ENCODE measurements at regions not wholly inside any gene's neighbourhood (a gene's known extent, or its start where the extent isn't known, plus 50 kb on each side); places are given as distances from the start of the nearest gene placed in this dataset.
"Not testable (repeated sequence)": the region's sequence is repeated elsewhere in the genome, so short reads cannot be mapped to it uniquely, and the experiment has no call there.

DNA sequence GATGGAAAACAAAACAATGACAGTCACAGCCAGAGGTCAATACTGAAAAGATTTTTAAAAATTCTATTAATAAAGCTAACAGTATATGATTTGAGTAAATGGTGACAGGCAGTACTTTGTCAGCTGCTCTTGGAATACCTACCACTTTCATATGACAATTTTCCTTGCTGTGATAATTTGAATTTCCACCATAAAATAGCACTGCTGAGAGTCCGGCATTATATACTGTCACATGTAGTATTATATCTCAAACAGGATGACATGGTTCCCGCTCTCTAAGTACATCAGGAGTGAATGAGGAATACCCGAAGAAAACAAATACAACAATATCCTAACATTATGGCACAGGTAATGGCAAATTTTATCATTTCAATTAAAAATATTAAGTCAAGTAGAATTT lies 146.8 kb upstream of the TMPRSS15 start:
- DNase-seq (ENCODE audit: low spot score): no peak

- no peak for DNase-seq (ENCODE audit: low spot score)
Observed at GRCh38 chr21:18553786-18554185, 150.2 kb upstream of the TMPRSS15 start.

DNA sequence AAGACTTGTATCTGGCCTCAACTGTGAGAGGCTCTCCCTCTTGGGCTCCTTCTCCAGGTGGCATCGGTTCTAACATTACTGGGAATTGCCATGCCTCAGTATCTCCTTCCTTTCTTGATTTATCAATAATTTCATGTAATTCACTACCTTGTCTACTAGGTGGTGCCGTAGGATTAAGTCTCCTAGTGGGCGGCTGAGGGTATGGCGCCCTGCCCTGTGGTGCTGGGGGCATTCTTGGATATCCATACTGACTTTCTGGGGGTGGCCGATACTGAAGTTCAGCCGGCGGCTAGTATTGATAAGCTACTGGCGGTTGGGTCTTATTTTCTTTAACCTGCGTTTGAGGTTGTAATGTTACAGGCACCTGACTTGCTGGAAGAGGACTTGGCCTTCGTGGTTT lies 164.2 kb upstream of the TMPRSS15 start:
- not testable (repeated sequence) for DNase-seq (ENCODE audit: low spot score)

DNA sequence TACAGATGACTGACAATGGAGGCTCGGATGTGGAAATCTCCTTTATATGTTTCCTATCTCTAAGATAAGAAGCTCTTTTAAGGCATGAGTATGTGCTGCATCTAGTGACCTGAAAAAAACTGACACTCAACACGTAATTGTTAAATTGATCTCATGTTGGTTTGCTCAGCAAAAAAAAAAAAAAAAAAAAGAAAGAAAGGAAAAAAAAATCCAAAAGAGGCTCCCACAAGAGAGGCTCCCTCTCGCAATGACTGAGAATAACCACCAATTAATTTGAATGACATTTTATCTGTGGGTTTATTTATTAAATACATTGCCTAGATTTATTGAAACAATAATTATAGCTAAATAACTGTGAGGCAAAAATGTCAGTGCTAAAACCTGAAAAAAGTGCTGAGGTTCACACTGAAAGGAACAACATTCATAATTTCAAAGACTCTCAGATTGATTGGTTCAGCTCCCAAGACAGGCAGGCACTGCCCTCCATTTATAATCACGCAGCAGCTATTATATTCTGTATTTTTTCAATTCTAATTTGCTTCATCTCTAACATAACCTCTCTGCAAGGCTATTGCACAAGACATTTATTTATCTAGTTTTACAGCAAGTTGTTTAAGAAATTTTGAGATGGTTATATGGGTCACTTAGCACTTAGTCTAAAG lies 184.5 kb upstream of the TMPRSS15 start:
- DNase-seq (ENCODE audit: low spot score): no peak

GRCh38 chr21:18601146-18601545 lies 197.6 kb upstream of the TMPRSS15 start:
- DNase-seq (ENCODE audit: low spot score): no peak

- DNase-seq (ENCODE audit: low spot score): no peak
Observed at GRCh38 chr21:18602711-18603110, 199.1 kb upstream of the TMPRSS15 start.

DNA sequence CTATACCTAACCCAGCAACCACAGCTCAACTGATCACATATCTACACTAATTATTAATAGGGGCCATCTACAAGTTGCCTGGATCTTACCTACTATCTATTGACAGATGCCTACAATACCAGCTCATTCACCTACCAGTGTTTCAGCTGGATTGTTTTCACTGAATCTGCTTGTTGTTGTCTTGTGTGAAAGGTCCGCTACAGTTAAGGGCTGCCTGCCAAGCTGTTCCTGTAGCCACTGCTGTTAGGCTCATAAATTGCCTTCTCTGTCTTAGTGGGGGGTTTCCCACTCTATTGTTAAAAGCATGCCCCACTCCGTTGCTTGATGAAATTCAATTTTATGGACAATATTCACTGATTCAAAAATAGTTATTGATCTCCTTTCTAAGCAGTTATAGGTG lies 199.7 kb upstream of the TMPRSS15 start:
- DNase-seq (ENCODE audit: low spot score): no peak

GRCh38 chr21:18603980-18604379 lies 200.4 kb upstream of the TMPRSS15 start:
- no peak for DNase-seq (ENCODE audit: low spot score)

GRCh38 chr21:18608226-18608625 lies 204.6 kb upstream of the TMPRSS15 start:
- no peak for DNase-seq (ENCODE audit: low spot score)

DNA sequence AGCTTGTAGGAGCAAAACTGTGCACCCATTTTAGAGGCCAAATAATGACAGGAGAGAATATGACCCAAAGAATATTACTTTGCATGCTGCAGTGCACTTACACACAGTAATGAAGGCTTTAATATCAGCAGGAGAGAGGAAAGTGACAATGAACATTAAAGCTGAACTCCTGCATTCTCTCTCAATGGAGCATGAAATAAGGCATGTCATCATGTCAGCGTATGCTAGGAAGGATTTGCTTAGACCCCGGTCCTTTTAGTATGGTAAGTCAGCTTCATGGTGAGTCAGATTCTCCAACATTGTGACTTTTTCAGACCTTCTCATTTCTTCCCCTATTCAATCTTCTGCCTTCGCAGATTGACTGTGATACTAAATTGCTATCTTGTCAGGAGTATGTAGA lies 210.7 kb upstream of the TMPRSS15 start:
- DNase-seq (ENCODE audit: low spot score): no peak

- DNase-seq (ENCODE audit: low spot score): no peak
Observed at GRCh38 chr21:18617291-18617690, 213.7 kb upstream of the TMPRSS15 start.

DNA sequence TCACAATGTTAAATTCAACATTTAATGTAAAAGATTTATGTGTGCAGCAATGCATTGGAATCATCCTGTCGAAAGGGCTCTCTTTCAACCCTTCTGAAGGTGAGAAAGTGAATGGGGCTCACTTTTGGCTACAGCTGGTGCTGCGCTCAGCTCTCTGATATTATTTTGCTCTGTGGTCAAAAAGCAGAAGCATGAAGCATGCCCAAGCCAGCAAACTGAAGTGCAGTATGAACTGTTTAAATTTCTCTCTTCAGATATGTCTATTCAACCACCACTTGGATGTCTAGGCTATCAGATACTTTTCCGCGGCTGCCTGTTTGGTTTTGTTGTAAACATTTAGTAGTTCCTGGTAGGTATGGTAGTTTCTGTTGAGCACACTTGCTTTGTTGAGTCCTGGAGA lies 216.9 kb upstream of the TMPRSS15 start:
- no peak for DNase-seq (ENCODE audit: low spot score)

- no peak for DNase-seq (ENCODE audit: low spot score)
Observed at GRCh38 chr21:18622383-18622782, 218.8 kb upstream of the TMPRSS15 start.

DNA sequence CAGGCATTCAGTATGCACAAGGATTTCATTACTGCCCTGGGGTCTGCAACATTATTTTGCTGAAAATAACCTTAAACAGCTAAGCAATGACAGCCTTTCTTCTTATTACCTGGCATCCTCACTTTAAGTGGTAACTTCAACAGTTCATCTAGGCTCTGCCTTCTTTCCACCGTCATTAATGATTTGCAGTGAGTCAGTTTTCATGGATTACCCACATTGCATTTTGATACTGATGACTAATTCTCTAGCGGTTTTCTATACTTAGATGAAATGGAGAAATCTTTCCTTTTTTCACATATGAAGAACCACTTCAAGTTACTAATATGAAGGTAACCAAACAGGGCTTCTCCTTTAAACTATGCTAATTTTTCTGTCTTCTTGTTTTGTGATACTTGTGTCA lies 226.9 kb upstream of the TMPRSS15 start:
- no peak for DNase-seq (ENCODE audit: low spot score)

GRCh38 chr21:18636897-18637296 lies 233.3 kb upstream of the TMPRSS15 start:
- DNase-seq (ENCODE audit: low spot score): no peak

GRCh38 chr21:18646116-18646515 lies 242.5 kb upstream of the TMPRSS15 start:
- DNase-seq (ENCODE audit: low spot score): no peak

DNA sequence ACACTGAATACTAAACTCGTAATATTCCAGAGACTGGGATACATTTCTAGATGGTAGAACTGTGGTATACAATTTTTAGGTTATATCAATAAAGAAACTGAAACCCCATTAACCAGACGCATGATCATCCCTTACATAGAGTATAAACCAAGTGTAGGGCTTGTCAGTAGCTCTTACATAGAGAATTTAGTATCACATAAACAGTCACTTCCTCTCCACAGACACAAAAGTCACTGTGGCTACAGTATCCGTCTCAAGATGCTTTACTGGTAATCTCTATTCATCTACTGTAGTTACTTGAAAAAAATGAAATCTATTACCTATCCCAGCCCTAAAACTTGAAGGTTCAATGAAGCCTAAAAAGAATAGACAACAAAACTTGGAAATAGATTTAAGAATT lies 252.3 kb upstream of the TMPRSS15 start:
- DNase-seq (ENCODE audit: low spot score): no peak

DNA sequence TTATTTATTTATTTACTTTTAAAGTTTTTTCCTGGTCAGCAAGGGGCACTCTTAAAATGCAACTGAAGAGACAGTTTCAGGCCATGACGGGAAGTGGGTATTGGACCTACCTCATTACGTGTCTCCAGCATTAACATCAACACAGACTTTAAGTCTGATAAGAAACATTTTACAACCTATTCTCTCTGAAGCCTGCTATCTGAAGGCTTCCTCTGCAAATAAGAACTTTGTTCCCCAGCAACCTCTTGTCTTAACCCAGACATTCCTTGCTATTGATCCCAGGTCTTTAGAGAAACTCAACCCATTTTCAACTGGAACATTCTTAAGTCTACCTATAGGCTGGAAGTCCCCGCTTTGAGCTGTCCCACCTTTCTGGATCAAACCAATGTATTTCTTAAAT lies 258.3 kb upstream of the TMPRSS15 start:
- DNase-seq (ENCODE audit: low spot score): no peak

GRCh38 chr21:18663663-18664062 lies 260.1 kb upstream of the TMPRSS15 start:
- no peak for DNase-seq (ENCODE audit: low spot score)

- DNase-seq (ENCODE audit: low spot score): no peak
Observed at GRCh38 chr21:18666725-18667124, 263.1 kb upstream of the TMPRSS15 start.

- no peak for DNase-seq (ENCODE audit: low spot score)
Observed at GRCh38 chr21:18673789-18674188, 270.2 kb upstream of the TMPRSS15 start.

DNA sequence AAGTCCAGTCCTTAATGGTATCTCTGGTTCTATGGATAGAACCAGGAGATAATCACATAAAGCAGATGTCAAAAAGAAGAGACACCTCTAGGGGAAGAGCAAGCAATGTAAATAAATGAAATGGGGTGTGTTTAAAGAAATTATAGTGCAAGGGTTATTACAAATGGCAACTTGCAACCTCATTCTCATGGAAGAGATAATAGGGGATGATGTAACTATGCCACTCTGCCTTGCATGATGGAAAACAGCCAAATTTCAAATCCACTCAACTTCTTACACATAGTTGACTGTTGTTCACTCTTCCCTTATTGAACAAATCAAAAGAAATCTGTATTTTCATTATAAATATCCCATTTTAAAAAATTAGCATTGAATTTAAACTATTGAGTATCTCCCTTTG lies 274.0 kb upstream of the TMPRSS15 start:
- no peak for DNase-seq (ENCODE audit: low spot score)

DNA sequence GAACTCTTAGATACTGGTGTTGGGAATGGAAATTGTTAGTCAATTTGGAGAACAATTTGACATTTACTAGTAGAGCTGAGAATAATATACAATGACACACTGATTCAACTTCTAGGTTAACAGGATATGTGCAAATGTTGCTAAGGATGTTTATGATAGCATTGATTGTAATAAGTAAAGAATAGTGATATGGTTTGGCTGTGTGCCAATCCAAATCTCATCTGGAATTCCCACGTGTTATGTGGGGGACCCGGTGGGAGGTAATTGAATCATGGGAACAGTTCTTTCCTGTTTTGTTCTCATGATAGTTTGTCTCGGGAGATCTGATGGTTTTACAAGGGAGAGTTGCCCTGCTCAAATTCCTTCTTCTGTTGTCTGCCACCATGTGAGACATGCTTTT lies 302.4 kb upstream of the TMPRSS15 start:
- DNase-seq (ENCODE audit: low spot score): no peak

- no peak for DNase-seq (ENCODE audit: low spot score)
Observed at GRCh38 chr21:18711662-18712061, 308.1 kb upstream of the TMPRSS15 start.

DNA sequence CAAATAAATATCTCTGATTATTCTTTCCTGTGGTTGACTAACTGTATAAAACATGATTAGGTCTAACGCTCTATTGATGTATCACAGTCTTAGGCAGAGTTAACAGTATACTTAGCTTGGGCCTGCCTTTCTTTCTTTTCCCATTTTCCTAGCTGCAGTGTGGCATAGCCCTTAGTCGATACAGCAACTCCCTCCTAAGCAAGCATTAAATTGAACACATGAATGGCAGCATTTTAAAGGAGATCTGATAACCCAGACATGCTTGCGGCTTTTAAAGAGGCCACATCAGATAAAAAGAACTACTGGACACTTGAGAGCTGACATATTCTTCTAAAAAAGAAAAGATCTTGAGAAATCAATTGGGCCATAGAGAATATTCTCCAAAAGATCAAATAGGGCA lies 312.0 kb upstream of the TMPRSS15 start:
- no peak for DNase-seq (ENCODE audit: low spot score)

All from HuH-7.5 (cell line).